GM18505 (cell line): ENCODE measurements at regions not wholly inside any gene's neighbourhood (a gene's known extent, or its start where the extent isn't known, plus 50 kb on each side); places are given as distances from the start of the nearest gene placed in this dataset.

ENCODE experiments used
- ATAC-seq: cut with Tn5 transposase; IDR thresholded peaks from one replicate; pipeline ENCODE4 v1.9.1; 2021; ENCODE audit not compliant: unreplicated experiment
- POLR2A ChIP-seq: IDR thresholded peaks from 4 replicates; pipeline ENCODE4 v1.6.1; 2011; ENCODE audit warnings: borderline replicate concordance; ENCODE audit not compliant: insufficient read depth, insufficient read length; ENCODE audit errors: extremely low read depth

DNA sequence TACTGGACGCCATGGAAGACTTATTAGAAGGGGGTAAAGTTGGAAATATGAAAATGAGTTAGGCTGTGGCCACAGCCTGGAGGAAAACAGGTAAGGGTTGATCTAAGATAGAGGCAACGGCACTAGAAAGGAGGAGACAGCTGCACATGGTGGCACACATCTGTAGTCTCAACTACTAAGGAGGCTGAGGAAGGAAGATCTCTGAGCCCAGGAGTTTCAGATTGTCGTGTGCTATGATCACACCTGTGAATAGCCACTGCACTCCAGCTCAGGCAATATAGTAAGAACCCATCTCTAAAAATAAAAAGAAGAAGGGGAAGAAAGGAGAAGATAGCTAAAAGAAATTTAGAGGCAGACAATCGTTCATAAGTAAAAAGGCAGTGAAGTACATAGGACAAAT, 87.8 kb upstream of the SORBS2 start:
- no peak for TF ChIP-seq POLR2A
- ATAC-seq = no peak

DNA sequence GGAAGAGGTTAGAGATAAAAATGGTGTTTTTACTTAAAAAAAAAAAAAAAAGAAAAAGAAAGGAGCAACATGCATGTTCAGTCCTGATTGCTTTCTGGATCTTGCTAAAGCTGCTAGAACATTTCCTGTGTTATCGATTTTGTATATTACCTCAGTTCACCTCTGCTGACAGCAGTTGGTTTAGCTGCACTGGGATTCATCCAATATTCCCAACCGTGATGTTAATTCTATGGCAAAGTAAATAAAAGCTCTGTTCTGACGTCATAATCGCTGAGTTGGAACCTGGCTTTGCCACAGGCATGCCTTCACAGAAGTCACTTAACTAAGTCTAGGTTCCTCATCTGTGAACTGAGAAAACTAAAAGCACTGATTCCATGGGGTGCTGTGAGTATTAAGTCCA, 90.7 kb upstream of the SORBS2 start:
- no peak for TF ChIP-seq POLR2A
- ATAC-seq = no peak

DNA sequence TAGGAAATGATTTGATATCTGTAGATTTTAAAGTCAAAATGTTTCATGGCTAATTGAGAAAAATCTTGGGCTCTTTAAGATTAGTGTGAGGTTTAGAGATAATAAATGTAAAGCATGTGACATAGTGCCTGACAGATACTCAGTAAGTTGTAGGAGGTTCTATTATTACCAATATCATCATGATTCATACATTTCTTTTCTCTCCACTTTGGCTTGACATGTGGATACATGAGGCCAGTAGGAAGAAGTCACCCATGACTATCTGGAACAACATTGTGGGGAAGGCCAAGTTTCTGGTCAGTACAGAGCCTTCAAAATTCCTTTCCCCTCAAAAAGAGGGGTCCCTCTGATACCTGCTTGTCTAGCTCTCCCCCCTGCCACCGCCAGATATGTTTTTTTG, 91.2 kb upstream of the SORBS2 start:
- TF ChIP-seq POLR2A = no peak
- no peak for ATAC-seq

DNA sequence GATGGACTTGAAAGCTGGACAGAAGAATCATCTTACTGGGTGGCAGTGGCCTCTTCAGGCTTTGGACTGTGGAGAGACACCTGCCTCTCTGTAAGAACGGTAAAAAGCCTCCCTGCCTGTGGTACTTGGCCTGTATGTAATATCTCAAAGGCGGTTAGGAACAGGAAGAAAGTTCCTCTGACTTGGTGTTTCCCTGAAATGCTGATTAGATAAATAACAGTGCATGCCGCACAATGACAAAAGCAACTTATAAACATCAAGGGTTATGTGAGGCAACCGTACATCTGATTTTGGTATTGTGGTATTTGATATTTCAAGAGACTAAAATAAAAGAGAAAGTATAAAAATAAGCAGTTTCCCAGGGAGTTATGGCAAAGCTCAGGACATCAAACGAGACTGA, 92.4 kb upstream of the SORBS2 start:
- no peak for TF ChIP-seq POLR2A
- ATAC-seq = no peak

DNA sequence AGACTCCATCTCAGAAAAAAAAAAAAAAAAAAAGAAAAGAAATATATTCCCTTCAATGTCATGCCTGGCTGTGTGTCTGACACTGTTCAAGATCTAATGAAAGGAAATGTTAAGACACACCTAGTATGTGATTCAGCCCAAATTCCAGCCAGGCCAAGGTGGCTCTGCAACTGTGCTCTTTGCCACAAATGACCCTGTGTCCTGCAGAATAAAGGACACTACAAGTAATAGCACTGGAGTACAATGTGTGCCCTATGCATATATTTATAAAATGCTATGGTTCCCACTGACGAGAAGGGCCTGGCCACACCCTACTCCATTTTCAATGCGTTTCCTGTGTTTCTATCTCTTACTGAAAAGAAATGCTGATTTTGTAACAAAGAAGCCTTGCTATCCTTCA, 98.0 kb upstream of the SORBS2 start:
- TF ChIP-seq POLR2A = no peak

DNA sequence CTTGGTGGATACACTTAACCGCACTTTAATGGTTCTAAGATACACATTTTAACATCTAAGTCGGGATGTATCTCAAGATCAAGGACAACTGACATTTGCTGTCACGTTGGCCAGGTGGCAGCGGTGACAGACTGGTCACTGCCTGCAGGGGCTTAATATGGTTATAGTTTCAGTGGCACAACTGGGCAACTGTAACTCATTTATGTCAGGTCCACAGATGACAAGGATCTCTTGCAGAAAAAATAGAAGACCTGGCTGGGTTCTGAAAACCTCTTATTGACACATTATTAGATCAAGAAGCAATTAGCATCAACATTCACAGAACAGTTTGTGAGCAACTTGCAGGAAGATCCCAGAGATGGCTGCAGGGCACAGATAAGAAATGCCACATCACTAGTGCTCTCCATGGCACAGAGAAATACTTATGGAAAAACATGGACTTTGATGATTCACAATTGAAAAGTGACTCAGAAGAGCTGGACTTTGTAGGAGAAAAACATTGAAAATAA, 99.6 kb upstream of the SORBS2 start:
- TF ChIP-seq POLR2A = no peak
- no peak for ATAC-seq

More for the DNA sequence above, 98.0 kb upstream of the SORBS2 start:
- no peak for ATAC-seq

DNA sequence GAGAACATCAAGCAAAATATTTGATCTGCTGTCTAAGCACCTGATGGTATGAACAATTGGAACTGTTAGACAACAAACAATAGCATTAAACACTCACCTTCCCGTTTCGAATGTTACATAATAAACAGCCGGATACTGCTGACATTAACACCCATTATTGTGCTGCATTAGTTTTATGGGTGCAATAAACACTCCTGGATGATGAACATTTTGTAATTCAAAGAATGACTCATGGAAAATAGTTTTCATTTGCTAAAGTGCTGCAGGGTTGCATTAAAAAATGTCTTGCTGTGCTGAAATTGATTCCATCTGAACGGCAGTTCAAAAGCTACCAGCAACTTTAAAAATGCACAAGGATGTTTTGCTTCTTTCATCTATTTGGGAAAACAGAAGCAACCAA, 100.8 kb upstream of the SORBS2 start:
- TF ChIP-seq POLR2A = no peak
- no peak for ATAC-seq

DNA sequence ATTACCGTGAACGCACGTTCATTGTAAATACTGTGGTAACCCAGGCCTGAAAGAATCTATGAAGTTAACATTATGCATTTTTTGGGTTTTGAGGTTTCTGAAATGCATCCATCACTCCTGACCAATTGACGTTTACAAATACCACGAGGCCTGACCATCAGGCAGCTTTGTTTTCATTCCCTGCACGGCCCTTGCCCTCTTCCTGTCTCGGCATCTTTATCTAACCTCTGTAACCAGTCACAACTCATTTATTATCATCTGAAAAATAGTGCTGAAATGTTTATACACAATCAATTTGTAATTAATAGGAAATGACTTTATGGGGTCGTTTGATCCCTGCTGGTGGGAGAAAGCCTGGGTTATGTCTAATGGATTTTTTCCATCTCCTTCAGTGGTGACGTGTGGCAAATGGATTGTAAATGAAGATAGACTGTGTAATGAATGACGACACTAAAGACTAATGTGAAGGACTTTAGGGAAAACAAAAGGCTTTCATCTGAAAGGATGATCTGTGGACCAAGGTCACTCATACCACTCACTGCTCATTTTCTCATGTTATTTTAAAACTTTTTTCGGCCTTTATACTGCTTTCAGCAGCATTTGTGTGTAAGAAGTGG, 102.7 kb upstream of the SORBS2 start:
- TF ChIP-seq POLR2A = no peak
- ATAC-seq = no peak

DNA sequence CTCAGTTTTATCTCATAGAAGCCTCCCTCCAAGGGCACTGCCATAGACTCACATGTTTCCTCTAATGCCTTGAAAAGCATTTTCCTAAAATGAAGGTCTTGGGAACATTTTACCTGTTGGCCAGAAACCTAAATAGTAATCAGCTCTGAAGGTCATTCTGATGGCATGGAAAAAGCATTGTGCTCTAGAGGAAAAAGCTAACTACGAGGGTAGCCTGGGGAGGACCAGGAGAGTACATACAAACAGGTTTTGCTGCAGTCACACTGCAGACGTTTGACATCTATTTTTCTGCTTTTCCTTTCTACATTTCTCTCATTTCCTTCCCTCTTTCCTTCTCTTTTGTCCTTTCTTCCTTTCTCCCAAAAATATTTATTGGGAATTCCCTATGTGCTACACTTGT, 103.3 kb upstream of the SORBS2 start:
- no peak for ATAC-seq
- TF ChIP-seq POLR2A = no peak

DNA sequence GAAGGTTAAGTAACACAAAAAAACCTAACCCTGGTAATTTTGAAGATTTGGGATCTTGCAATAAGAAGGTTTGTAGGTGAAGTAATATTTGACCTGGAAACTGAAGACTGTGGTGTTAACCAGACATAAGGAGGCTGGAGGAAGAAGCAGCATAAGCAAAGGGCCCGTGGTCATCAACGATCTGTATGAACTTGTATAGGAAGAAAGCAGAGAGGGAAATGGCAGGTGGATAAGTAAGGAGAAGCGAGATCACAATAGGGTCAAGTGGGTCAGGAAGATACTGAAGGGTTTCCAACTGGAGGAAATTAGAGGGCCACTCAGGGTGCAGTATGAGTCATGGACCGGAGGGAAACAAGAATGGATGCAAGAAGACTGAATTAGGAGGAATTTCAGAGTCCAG, 103.8 kb upstream of the SORBS2 start:
- TF ChIP-seq POLR2A = no peak
- ATAC-seq = no peak

DNA sequence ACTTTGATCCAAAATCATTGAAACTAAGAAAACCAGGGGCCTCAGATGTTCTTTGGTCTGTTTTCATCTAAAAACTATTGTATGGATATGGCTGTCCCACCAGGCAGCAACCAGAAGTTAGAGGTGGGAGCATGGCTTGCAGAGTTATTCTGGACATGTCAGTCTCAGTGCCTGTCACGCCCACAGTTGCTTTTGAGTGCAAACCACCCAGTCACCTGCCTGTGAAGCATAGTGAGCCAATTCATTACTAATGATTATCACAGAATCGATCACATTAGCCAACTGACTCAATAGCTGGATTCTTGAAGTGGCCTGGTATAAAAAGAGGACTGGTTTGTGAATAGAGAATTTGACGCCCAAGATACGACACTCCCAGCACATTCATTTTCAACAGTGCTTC, 104.2 kb upstream of the SORBS2 start:
- ATAC-seq = no peak
- TF ChIP-seq POLR2A = no peak

DNA sequence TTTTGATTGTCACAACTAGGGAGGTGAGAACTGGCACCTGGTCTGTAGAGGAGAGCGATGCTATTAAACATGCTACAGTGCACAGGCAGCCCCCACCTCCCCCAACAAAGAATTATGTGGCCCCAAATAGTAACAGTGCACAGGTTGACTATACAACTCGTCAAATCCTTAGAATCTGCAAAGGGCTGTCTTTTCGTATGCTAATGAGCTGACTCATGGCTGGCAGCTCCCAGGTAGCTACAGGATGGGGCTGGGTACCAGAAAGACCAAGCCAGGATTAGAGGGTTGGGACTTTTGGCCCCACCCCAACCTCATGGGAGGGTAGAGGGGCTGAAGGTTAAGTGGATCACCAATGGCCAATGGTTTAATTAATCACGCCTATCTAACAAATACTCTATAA, 104.7 kb upstream of the SORBS2 start:
- no peak for TF ChIP-seq POLR2A
- ATAC-seq = no peak

DNA sequence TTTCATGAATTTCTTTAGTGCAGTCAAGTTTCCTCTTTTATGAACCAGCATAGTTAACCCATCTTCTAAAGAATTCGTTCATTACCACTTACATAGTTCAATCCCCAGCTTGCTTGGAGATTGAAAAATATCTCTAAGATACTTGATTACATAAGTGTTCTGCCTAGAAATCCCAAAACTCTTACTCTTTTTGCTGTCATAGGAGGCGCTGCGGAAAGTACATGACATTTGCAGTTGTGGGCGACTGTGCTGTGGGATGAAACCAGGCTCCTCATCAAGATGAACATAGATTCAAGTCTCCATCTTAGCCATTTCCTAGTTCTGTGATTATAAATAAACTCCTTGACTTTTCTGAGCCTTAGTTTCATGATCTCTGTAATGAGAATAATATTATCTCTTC, 107.1 kb upstream of the SORBS2 start:
- ATAC-seq = no peak
- no peak for TF ChIP-seq POLR2A

DNA sequence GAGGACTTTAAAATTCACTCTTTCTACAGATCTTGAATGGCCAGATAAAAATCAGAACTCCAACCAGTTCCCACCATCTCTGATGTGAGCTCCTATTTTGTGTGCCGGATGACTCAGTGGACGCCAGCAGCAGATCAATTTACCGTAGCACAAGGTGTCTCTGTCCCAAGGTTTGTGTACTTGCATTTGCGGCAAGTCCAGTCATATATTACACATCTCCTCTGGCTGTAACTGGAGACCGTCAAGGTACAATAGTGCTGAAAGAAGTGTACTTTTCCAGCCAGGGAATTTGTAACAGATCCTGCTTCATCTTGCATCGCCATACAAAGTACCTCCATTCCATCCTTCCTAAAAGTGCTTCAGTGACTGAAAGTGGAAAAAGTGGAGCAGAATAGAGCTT, 108.2 kb upstream of the SORBS2 start:
- no peak for ATAC-seq
- TF ChIP-seq POLR2A = no peak
